Neural progenitor cell (in vitro differentiated cells): ENCODE measurements at regions not wholly inside any gene's neighbourhood (a gene's known extent, or its start where the extent isn't known, plus 50 kb on each side); places are given as distances from the start of the nearest gene placed in this dataset.

Experiments used
- DNase-seq: peaks from one replicate; pipeline ENCODE4 v3.0.0-alpha.2; 2016; ENCODE audit warnings: low spot score
- H2AFZ ChIP-seq: fragments of 200-600 bp; sonication (generic); replicated peaks from 2 replicates; pipeline ENCODE4 v1.6.1; 2016; ENCODE audit warnings: antibody characterized with exemption
- H3F3A ChIP-seq: fragments of 200-600 bp; sonication (generic); 2 replicates; pipeline ENCODE4 v1.6.1; 2016; ENCODE audit warnings: antibody characterized with exemption, low read depth
- H3K27ac ChIP-seq: fragments of 200-600 bp; sonication (generic); 2 replicates; pipeline ENCODE4 v1.5.1; 2016; ENCODE audit warnings: mild to moderate bottlenecking
- H3K27me3 ChIP-seq: fragments of 200-600 bp; sonication (generic); 2 replicates; pipeline ENCODE4 v1.6.1; 2016; ENCODE audit warnings: mild to moderate bottlenecking, moderate library complexity
- H3K36me3 ChIP-seq: fragments of 200-600 bp; sonication (generic); 2 replicates; pipeline ENCODE4 v1.5.1; 2016
- H3K4me1 ChIP-seq: fragments of 200-600 bp; sonication (generic); 2 replicates; pipeline ENCODE4 v1.6.1; 2016; ENCODE audit warnings: mixed run types
- H3K4me2 ChIP-seq: fragments of 200-600 bp; sonication (generic); 2 replicates; pipeline ENCODE4 v1.6.1; 2016
- H3K4me3 ChIP-seq: fragments of 200-600 bp; sonication (generic); 2 replicates; pipeline ENCODE4 v1.5.1; 2016
- H3K79me2 ChIP-seq: fragments of 200-600 bp; sonication (generic); 2 replicates; pipeline ENCODE4 v1.6.1; 2016; ENCODE audit warnings: low read depth
- H3K9ac ChIP-seq: fragments of 200-600 bp; sonication (generic); 2 replicates; pipeline ENCODE4 v1.6.1; 2016
- H3K9me3 ChIP-seq: fragments of 200-600 bp; sonication (generic); 2 replicates; pipeline ENCODE4 v1.5.1; 2016; ENCODE audit warnings: low read depth
- H4K20me1 ChIP-seq: fragments of 200-600 bp; sonication (generic); 2 replicates; pipeline ENCODE4 v1.6.1; 2016; ENCODE audit warnings: low read depth
- H3K27ac Mint-ChIP-seq: 3 replicates; pipeline ENCODE4 v1.8.0; 2021; ENCODE audit warnings: mixed read lengths
- H3K27me3 Mint-ChIP-seq: 2 replicates; pipeline ENCODE4 v1.8.0; 2022; ENCODE audit warnings: low read depth, mild to moderate bottlenecking, inconsistent platforms, moderate library complexity, mixed read lengths; ENCODE audit not compliant: insufficient read depth
- H3K36me3 Mint-ChIP-seq: 3 replicates; pipeline ENCODE4 v1.8.0; 2021; ENCODE audit warnings: mixed read lengths
- H3K4me1 Mint-ChIP-seq: 3 replicates; pipeline ENCODE4 v1.8.0; 2021; ENCODE audit warnings: mixed read lengths
- H3K4me3 Mint-ChIP-seq: 3 replicates; pipeline ENCODE4 v1.8.0; 2021; ENCODE audit warnings: mild to moderate bottlenecking, moderate library complexity, mixed read lengths
- H3K9me3 Mint-ChIP-seq: 3 replicates; pipeline ENCODE4 v1.8.0; 2020; ENCODE audit warnings: mixed read lengths
- EZH2 ChIP-seq: fragments of 200-600 bp; sonication (generic); IDR thresholded peaks from 2 replicates; pipeline ENCODE4 v1.6.1; 2017; ENCODE audit warnings: antibody characterized with exemption, mild to moderate bottlenecking, moderate library complexity
- EZH2phosphoT487 ChIP-seq: fragments of 200-600 bp; sonication (generic); IDR thresholded peaks from 2 replicates; pipeline ENCODE4 v1.6.1; 2017; ENCODE audit warnings: antibody characterized with exemption
- TF ChIP-seq, protein P1 (sequence below): fragments of 200-600 bp; sonication (generic); IDR thresholded peaks from 2 replicates; pipeline ENCODE4 v1.5.1; 2017; ENCODE audit warnings: antibody characterized with exemption, mild to moderate bottlenecking

DNA sequence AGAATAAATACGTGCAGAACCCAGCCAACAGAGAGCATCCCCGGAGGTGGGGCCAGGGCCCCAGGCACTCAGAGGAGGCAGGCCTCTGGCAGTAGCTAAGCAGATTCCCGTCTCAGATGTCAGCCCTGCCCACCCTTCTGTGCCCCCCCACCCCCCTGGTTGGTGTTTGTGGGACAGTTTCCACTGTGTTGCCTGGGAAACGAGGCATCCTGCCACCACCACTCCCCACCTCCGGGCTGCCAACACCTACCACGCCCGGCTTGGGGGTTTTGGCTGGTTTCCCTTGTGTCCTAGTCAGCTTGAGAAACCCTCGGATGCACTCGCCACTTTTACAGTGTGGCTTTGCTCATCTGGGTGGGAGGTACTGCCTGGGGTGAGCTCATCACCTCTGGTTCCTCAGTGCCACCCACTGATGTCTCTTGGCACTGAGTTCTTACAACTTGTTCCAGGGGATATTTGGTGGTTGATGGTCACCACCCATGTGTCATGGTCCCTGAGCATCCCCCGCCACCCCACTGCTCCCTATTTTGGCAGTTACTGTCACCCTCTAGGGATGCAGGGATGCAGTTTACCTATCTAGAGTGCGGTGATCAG, 72.4 kb upstream of the YWHAQ start:
- TF ChIP-seq EZH2phosphoT487 (no peak), EZH2 (no peak)
- TF ChIP-seq, protein P1, sequence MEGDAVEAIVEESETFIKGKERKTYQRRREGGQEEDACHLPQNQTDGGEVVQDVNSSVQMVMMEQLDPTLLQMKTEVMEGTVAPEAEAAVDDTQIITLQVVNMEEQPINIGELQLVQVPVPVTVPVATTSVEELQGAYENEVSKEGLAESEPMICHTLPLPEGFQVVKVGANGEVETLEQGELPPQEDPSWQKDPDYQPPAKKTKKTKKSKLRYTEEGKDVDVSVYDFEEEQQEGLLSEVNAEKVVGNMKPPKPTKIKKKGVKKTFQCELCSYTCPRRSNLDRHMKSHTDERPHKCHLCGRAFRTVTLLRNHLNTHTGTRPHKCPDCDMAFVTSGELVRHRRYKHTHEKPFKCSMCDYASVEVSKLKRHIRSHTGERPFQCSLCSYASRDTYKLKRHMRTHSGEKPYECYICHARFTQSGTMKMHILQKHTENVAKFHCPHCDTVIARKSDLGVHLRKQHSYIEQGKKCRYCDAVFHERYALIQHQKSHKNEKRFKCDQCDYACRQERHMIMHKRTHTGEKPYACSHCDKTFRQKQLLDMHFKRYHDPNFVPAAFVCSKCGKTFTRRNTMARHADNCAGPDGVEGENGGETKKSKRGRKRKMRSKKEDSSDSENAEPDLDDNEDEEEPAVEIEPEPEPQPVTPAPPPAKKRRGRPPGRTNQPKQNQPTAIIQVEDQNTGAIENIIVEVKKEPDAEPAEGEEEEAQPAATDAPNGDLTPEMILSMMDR, result no peak
- H3K4me2 ChIP-seq, result no peak overlapping the region
- no peak overlapping the region for H3K9ac ChIP-seq
- no peak overlapping the region for H2AFZ ChIP-seq
- H3K27me3 Mint-ChIP-seq, result peaks cover 11% of the 10 kb centered on the region
- H3K4me1 ChIP-seq, result no peaks in the 10 kb centered on the region
- no peaks in the 10 kb centered on the region for H3F3A ChIP-seq
- H4K20me1 ChIP-seq, result no peaks in the 10 kb centered on the region
- H3K4me3 ChIP-seq, result no peak overlapping the region
- no peak overlapping the region for H3K4me3 Mint-ChIP-seq
- H3K36me3 Mint-ChIP-seq, result no peaks in the 10 kb centered on the region
- H3K27ac ChIP-seq, result no peak overlapping the region
- H3K27me3 ChIP-seq, result no peaks in the 10 kb centered on the region
- H3K9me3 ChIP-seq, result no peaks in the 10 kb centered on the region
- H3K4me1 Mint-ChIP-seq, result peaks cover 45% of the 10 kb centered on the region
- no peaks in the 10 kb centered on the region for H3K79me2 ChIP-seq
- no peaks in the 10 kb centered on the region for H3K36me3 ChIP-seq
- H3K9me3 Mint-ChIP-seq, result peaks cover 7% of the 10 kb centered on the region
- no peak for DNase-seq
- H3K27ac Mint-ChIP-seq, result peak overlapping the region; percentile 71

DNA sequence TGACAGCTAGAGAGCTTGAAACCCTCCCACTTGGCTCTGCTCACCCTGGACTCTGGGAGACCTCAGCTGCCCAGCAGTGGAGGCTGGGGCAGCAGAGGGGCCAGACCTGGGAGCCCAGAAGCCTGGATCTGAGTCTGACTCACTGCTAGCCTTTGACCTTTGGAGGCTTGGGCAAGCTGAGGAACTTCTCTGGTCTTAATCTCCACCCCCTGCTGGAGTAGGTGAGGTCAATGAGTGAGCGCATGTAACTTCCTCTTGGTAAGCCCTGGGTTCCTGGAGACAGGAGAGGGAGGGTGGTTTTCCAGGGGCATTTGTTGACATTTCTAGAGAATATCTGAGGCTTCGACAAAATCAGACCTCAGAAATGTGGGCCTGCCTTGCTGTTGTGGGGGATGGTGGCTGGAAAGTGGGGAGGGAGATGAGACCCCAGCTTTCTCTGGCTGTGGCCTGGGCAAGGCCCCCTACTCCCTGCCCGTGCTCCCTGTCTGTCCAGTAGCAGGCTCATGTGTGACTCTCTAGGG, 73.0 kb upstream of the YWHAQ start:
- H3K27ac Mint-ChIP-seq, result peak overlapping the region; percentile 23
- H3K4me1 Mint-ChIP-seq, result peaks cover 45% of the 10 kb centered on the region
- Histone ChIP-seq H3K79me2 (no peaks in the 10 kb centered on the region), H2AFZ (no peak overlapping the region), H3K4me1 (no peaks in the 10 kb centered on the region), H3K36me3 (no peaks in the 10 kb centered on the region), H3F3A (no peaks in the 10 kb centered on the region), H3K27me3 (no peaks in the 10 kb centered on the region), H3K4me3 (no peak overlapping the region), H3K9me3 (no peaks in the 10 kb centered on the region), H3K9ac (no peak overlapping the region), H4K20me1 (no peaks in the 10 kb centered on the region), H3K27ac (no peak overlapping the region), H3K4me2 (no peak overlapping the region)
- H3K4me3 Mint-ChIP-seq, result no peak overlapping the region
- H3K9me3 Mint-ChIP-seq, result peaks cover 7% of the 10 kb centered on the region
- no peak for DNase-seq
- no peaks in the 10 kb centered on the region for H3K36me3 Mint-ChIP-seq
- H3K27me3 Mint-ChIP-seq, result peaks cover 8% of the 10 kb centered on the region
- TF ChIP-seq EZH2phosphoT487 (no peak), EZH2 (no peak)
- TF ChIP-seq, protein P1, result no peak

DNA sequence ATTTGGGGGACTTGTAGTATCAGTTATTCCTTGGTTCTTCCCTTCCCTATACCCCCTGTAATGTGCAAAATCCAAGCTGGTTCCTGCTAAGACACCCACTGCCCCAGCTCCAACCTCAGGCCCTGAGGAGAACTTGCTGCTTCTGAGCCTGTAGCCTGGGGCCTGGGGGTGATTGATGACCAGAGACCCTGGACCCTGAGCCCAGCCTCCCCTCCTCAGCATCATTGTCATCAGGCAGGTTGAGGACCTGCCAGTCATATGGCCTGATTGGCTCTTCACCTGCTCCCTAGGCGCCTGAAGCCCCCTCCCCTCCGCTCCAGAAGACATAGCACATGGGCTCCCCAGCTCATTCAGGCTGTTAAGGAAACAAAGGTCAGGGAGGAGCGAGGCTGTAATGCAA, 73.8 kb upstream of the YWHAQ start:
- Histone ChIP-seq H3K9me3 (no peaks in the 10 kb centered on the region), H3K4me3 (no peak overlapping the region), H4K20me1 (no peaks in the 10 kb centered on the region), H3K4me1 (no peaks in the 10 kb centered on the region), H3K79me2 (no peaks in the 10 kb centered on the region), H3K4me2 (no peak overlapping the region), H3K9ac (no peak overlapping the region), H3K36me3 (no peaks in the 10 kb centered on the region), H3K27ac (no peak overlapping the region), H2AFZ (no peak overlapping the region), H3F3A (no peaks in the 10 kb centered on the region), H3K27me3 (no peaks in the 10 kb centered on the region)
- DNase-seq, result no peak
- peak overlapping the region; percentile 46 for H3K27ac Mint-ChIP-seq
- no peaks in the 10 kb centered on the region for H3K36me3 Mint-ChIP-seq
- H3K27me3 Mint-ChIP-seq, result peaks cover 8% of the 10 kb centered on the region
- H3K9me3 Mint-ChIP-seq, result peaks cover 8% of the 10 kb centered on the region
- peaks cover 47% of the 10 kb centered on the region for H3K4me1 Mint-ChIP-seq
- H3K4me3 Mint-ChIP-seq, result no peak overlapping the region
- TF ChIP-seq, protein P1, result no peak
- no peak for TF ChIP-seq EZH2phosphoT487
- TF ChIP-seq EZH2, result no peak
